ENCODE measurements at regions not wholly inside any gene's neighbourhood (a gene's known extent, or its start where the extent isn't known, plus 50 kb on each side); places are given as distances from the start of the nearest gene placed in this dataset.

- no peak for DNase-seq
Measured at GRCh38 chr5:148951612-148952011, 111.2 kb downstream of the SH3TC2 start.

GRCh38 chr5:148952097-148952867 lies 110.6 kb downstream of the SH3TC2 start:
- no peak for DNase-seq

GRCh38 chr5:148953711-148954110 lies 109.2 kb downstream of the SH3TC2 start:
- no peak for DNase-seq
